Esophagus squamous epithelium (tissue), 5 donors: ENCODE measurements at regions not wholly inside any gene's neighbourhood (a gene's known extent, or its start where the extent isn't known, plus 50 kb on each side); places are given as distances from the start of the nearest gene placed in this dataset.

Experiments
- DNase-seq: peaks from one replicate; lab custom pipeline; 2025; lab: John Stamatoyannopoulos, UW
- H3K27ac ChIP-seq, 4 donors: fragments of 200-600 bp; sonication (generic); one replicate each; pipeline ENCODE4 v1.5.1; 2016 to 2019; ENCODE audit warnings: mild to moderate bottlenecking in 1 of 4
- H3K27me3 ChIP-seq, 4 donors: fragments of 200-600 bp; sonication (generic); 1 replicate in 3 of 4; 2 replicates in 1 of 4; pipeline versions ENCODE4 v1.5.1 to v1.6.0; 2017 to 2021; ENCODE audit warnings: antibody characterized with exemption in 1 of 4
- H3K36me3 ChIP-seq, 3 donors: fragments of 200-600 bp; sonication (generic); one replicate each; pipeline ENCODE4 v1.5.1; 2016 to 2019
- H3K4me1 ChIP-seq, 3 donors: fragments of 200-600 bp; sonication (generic); one replicate each; pipeline ENCODE4 v1.5.1; 2017 to 2019
- H3K4me3 ChIP-seq, 4 donors: fragments of 200-600 bp; sonication (generic); 1 replicate in 3 of 4; 2 replicates in 1 of 4; pipeline ENCODE4 v1.5.1; 2016 to 2019; ENCODE audit warnings: mild to moderate bottlenecking in 2 of 4, moderate library complexity in 1 of 4
- H3K9me3 ChIP-seq, 3 donors: fragments of 200-600 bp; sonication (generic); one replicate each; pipeline ENCODE4 v1.5.1; 2016 to 2019
- POLR2A ChIP-seq, 4 donors: fragments of 450-650 bp; IDR thresholded peaks; one replicate each; pipeline ENCODE4 v1.6.1; 2017; ENCODE audit warnings: antibody characterized with exemption in 4 of 4, mild to moderate bottlenecking in 4 of 4, moderate library complexity in 3 of 4
- WGBS, 2 donors: methylation state at CpG; one replicate each; pipeline ENCODE4 v1.1.5; 2018; 5-methylcytosine and 5-hydroxymethylcytosine counted together
- intact Hi-C: fragments of 100-400 bp; cut with DNase I; formaldehyde crosslinking; loops from one replicate; pipeline ENCODE4 v1.15.0; 2022
- TF ChIP-seq, protein P1 (sequence below), 6 experiments: fragments of 450-650 bp in 4 of 6; fragments of 200-600 bp in 2 of 6; sonication (generic) in 2 of 6; IDR thresholded peaks; one replicate each; pipeline ENCODE4 v1.5.1; 2016 to 2019; ENCODE audit warnings: antibody characterized with exemption in 6 of 6, mild to moderate bottlenecking in 4 of 6, moderate library complexity in 4 of 6
- donor health status: DM: yes; HTN: yes; CAD: no.

DNA sequence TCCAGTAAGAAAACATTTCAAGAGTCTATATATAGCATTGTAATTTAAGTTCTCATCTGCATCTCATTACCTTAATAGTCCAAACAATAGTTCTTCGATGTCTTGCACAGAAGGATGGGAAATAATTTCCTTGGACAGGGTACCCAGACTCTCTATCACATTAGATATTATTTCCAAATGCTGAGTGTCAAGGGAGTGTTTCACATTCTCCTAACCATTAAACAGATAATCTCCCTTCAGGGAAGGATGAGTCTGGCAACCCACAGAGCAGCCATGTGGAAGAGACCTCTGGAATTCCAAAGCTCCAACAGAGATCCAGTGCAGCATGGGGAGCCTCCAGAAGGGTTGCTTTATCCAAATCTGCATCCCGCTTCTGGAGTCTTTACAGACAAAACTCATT is 89.6 kb downstream of the FZD1 start:
- H3K9me3 ChIP-seq: no peaks in the 10 kb centered on the region
- H3K4me3 ChIP-seq: no peak overlapping the region
- H3K36me3 ChIP-seq: no peaks in the 10 kb centered on the region
- no peak for DNase-seq
- intact Hi-C loops: no loop called here
- H3K27ac ChIP-seq: no peak overlapping the region
- 68 to 80% methylated on average over 2 of the region's 2 CpGs for whole genome bisulfite sequencing, 2 donors
- no peaks in the 10 kb centered on the region for H3K27me3 ChIP-seq
- TF ChIP-seq POLR2A (IDR thresholded peaks at IDR 0.05): no peak
- TF ChIP-seq, protein P1, sequence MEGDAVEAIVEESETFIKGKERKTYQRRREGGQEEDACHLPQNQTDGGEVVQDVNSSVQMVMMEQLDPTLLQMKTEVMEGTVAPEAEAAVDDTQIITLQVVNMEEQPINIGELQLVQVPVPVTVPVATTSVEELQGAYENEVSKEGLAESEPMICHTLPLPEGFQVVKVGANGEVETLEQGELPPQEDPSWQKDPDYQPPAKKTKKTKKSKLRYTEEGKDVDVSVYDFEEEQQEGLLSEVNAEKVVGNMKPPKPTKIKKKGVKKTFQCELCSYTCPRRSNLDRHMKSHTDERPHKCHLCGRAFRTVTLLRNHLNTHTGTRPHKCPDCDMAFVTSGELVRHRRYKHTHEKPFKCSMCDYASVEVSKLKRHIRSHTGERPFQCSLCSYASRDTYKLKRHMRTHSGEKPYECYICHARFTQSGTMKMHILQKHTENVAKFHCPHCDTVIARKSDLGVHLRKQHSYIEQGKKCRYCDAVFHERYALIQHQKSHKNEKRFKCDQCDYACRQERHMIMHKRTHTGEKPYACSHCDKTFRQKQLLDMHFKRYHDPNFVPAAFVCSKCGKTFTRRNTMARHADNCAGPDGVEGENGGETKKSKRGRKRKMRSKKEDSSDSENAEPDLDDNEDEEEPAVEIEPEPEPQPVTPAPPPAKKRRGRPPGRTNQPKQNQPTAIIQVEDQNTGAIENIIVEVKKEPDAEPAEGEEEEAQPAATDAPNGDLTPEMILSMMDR (IDR thresholded peaks at IDR 0.05): no peak
- H3K4me1 ChIP-seq: peaks cover 0 to 8% (median 0%) of the 10 kb centered on the region in 3 donors

DNA sequence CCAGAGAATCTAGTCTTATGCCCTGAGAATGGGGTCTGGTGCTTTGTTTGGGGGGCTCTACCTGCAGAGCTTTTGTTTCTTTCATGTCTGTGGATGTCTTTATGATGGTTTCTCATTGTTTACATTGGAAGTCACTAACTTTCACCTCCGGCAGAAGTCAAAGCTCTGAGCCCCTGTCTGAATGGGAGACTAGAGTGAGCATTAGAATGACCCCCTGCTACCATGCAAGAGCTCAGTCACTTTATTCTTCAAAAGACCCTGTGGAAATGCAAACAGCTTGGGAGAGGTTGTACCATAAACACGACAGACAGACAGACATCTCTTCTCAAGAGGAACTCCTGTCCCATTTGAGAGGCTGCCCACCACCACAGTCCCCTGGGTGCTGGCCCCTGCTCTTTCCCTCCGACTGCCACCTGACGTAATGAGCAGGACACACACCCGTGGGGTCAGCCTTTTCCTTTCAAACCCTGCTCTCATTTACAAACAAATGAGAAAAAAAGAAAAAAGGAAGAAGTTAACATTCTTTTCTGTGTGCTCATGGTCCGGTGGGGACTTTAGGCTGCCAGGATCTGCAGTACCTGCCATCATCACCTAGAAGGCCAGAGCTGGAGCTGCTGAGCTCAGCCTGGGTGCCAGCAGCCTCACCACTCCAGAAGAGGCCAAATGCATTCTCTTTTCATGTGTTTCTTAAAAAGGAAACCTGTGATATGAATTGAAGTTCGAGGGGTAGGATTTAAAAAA is 91.6 kb downstream of the FZD1 start:
- Histone ChIP-seq H3K4me3 (no peak overlapping the region), H3K27me3 (no peaks in the 10 kb centered on the region), H3K27ac (no peak overlapping the region), H3K9me3 (no peaks in the 10 kb centered on the region), H3K4me1 (peaks cover 0 to 8% (median 0%) of the 10 kb centered on the region in 3 donors), H3K36me3 (no peaks in the 10 kb centered on the region)
- DNase-seq: no peak
- TF ChIP-seq POLR2A (IDR thresholded peaks at IDR 0.05): no peak
- TF ChIP-seq, protein P1 (IDR thresholded peaks at IDR 0.05): no peak
- intact Hi-C loops: no loop called here
- WGBS, 2 donors: 67 to 68% methylated on average over 6 of the region's 7 CpGs

DNA sequence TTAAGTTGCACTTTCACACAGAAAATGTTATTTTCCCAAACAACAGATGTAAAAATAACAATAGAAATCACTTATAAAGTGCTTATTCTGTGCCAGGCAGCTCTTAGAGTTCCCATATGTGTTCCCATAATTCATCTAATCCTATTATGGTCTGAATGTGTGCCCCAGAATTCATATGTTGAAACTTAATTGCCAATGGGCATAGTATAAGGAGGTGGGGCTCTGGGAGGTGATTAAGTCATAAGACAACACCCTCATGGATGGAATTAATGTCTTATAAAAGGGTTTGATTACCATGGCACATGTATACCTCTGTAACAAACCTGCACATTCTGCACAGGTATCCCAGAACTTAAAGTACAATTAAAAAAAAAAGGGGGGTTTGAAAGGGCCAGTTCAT is 92.7 kb downstream of the FZD1 start:
- Histone ChIP-seq H3K36me3 (no peaks in the 10 kb centered on the region), H3K4me3 (no peak overlapping the region), H3K4me1 (no peaks in the 10 kb centered on the region), H3K27ac (no peak overlapping the region), H3K27me3 (no peaks in the 10 kb centered on the region), H3K9me3 (no peaks in the 10 kb centered on the region)
- intact Hi-C loops: no loop called here
- TF ChIP-seq, protein P1 (IDR thresholded peaks at IDR 0.05): no peak
- no peak for TF ChIP-seq POLR2A (IDR thresholded peaks at IDR 0.05)
- no peak for DNase-seq

DNA sequence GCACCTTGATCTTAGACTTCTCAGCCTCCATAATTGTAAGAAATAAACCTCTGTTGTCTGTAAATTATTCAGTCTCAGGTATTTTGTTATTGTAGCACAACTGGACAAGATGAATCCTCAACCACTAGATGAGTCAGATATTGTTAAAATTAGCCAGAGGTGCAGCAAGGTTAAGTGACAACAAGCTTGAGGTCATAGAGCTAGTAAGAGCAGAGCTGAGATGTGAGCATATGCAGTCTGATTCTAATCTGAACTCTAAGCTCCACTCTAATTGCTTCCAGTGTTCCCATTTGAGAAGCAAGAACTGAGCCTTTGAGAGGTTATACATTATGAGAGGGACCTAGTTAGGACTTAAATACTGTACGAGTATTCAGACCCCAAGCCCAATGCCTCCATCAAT is 93.1 kb downstream of the FZD1 start:
- no peak for DNase-seq
- Histone ChIP-seq H3K4me3 (no peak overlapping the region), H3K4me1 (no peaks in the 10 kb centered on the region), H3K36me3 (no peaks in the 10 kb centered on the region), H3K27me3 (no peaks in the 10 kb centered on the region), H3K27ac (no peak overlapping the region), H3K9me3 (no peaks in the 10 kb centered on the region)
- no peak for TF ChIP-seq POLR2A (IDR thresholded peaks at IDR 0.05)
- TF ChIP-seq, protein P1 (IDR thresholded peaks at IDR 0.05): no peak
- intact Hi-C loops: no loop called here
- 46 to 77% methylated on average over 1 of the region's 1 CpG for WGBS, 2 donors

DNA sequence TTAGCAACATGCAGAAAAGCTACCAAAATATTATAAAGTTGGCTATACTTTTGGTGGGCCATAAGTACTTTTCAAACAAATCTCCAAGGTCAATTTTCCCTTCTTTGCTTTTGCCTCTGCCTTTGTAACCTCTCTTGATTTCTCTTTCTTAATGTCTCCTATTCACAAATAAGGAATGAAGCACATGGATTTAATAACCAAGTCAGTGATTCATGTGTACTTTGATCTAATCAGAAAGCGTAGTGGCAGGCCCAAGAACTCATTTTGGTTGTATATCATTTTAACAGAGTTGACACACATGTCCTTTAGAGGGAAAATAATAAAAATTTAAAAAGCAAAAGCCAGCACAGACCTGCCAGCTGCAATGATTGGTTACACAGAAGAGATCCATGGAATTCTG is 93.7 kb downstream of the FZD1 start:
- 38 to 42% methylated on average over 1 of the region's 1 CpG for WGBS, 2 donors
- intact Hi-C loops: no loop called here
- H3K9me3 ChIP-seq: no peaks in the 10 kb centered on the region
- H3K36me3 ChIP-seq: no peaks in the 10 kb centered on the region
- no peaks in the 10 kb centered on the region for H3K27me3 ChIP-seq
- no peaks in the 10 kb centered on the region for H3K4me1 ChIP-seq
- H3K27ac ChIP-seq: no peak overlapping the region
- no peak for DNase-seq
- TF ChIP-seq POLR2A (IDR thresholded peaks at IDR 0.05): no peak
- TF ChIP-seq, protein P1 (IDR thresholded peaks at IDR 0.05): no peak
- no peak overlapping the region for H3K4me3 ChIP-seq
